HEK293 (cell line): ENCODE measurements at regions not wholly inside any gene's neighbourhood (a gene's known extent, or its start where the extent isn't known, plus 50 kb on each side); places are given as distances from the start of the nearest gene placed in this dataset.

Experiments used
- CTCF ChIA-PET: fragments of 350-600 bp; formaldehyde crosslinking; extraction: SDS; loops from one replicate; lab custom pipeline; 2021; ENCODE audit warnings: antibody characterized with exemption; lab: Yijun Ruan, JAX
- POLR2A ChIA-PET: fragments of 300-600 bp; formaldehyde crosslinking; extraction: SDS; loops from one replicate; lab custom pipeline; 2020; ENCODE audit warnings: antibody characterized with exemption, inconsistent platforms; lab: Yijun Ruan, JAX
- H3K27ac ChIP-seq: fragments of 200-500 bp; sonication (Bioruptor generic); 2 replicates; pipeline ENCODE4 v1.5.1; 2014; ENCODE audit warnings: low read depth, low read length, control low read depth, inconsistent platforms; ENCODE audit errors: extremely low read depth
- H3K36me3 ChIP-seq, 2 experiments: fragments of 200-500 bp in 1 of 2; sonication (Bioruptor generic) in 1 of 2; 1 replicate in 1 of 2; 2 replicates in 1 of 2; pipeline ENCODE4 v1.5.1; 2014 to 2017; ENCODE audit warnings: inconsistent platforms in 2 of 2, low read length in 2 of 2; ENCODE audit not compliant: control insufficient read depth in 2 of 2, insufficient read depth in 1 of 2
- H3K4me1 ChIP-seq: fragments of 200-500 bp; sonication (Bioruptor generic); 2 replicates; pipeline ENCODE4 v1.5.1; 2014; ENCODE audit warnings: mild to moderate bottlenecking, low read length, inconsistent platforms; ENCODE audit not compliant: control insufficient read depth, insufficient read depth
- H3K4me3 ChIP-seq: 2 replicates; pipeline ENCODE4 v1.5.1; 2011; ENCODE audit warnings: low read depth, mild to moderate bottlenecking, control low read depth, low read length, moderate library complexity
- H3K9me3 ChIP-seq: fragments of 200-500 bp; sonication (Bioruptor generic); 2 replicates; pipeline ENCODE4 v1.5.1; 2014; ENCODE audit warnings: low read depth, low read length, inconsistent platforms; ENCODE audit not compliant: control insufficient read depth, insufficient read depth
- REPIN1 ChIP-seq: fragments of 450-650 bp; formaldehyde crosslinking; IDR thresholded peaks from 2 replicates; pipeline ENCODE4 v1.5.1; 2017; ENCODE audit warnings: missing biosample characterization, missing genetic modification characterization, low read depth
- SCRT2 ChIP-seq: fragments of 450-650 bp; formaldehyde crosslinking; IDR thresholded peaks from 2 replicates; pipeline ENCODE4 v1.5.1; 2016; ENCODE audit warnings: missing biosample characterization, missing genetic modification characterization
- ZBTB1 ChIP-seq: fragments of 450-650 bp; formaldehyde crosslinking; IDR thresholded peaks from 2 replicates; pipeline ENCODE4 v1.5.1; 2016; ENCODE audit warnings: missing biosample characterization, missing genetic modification characterization
- ZBTB8A ChIP-seq: fragments of 450-650 bp; formaldehyde crosslinking; IDR thresholded peaks from 2 replicates; pipeline ENCODE4 v1.5.1; 2016; ENCODE audit warnings: missing biosample characterization, missing genetic modification characterization
- ZNF132 ChIP-seq: fragments of 450-650 bp; formaldehyde crosslinking; IDR thresholded peaks from 2 replicates; pipeline ENCODE4 v1.5.1; 2017; ENCODE audit warnings: missing biosample characterization, missing genetic modification characterization, borderline replicate concordance
- ZNF133 ChIP-seq: fragments of 450-650 bp; formaldehyde crosslinking; IDR thresholded peaks from 2 replicates; pipeline ENCODE4 v1.5.1; 2016; ENCODE audit warnings: missing biosample characterization, missing genetic modification characterization
- ZNF174 ChIP-seq: fragments of 450-650 bp; formaldehyde crosslinking; IDR thresholded peaks from 2 replicates; pipeline ENCODE4 v1.5.0; 2017; ENCODE audit warnings: missing biosample characterization, mild to moderate bottlenecking, missing genetic modification characterization
- ZNF175 ChIP-seq: fragments of 450-650 bp; formaldehyde crosslinking; IDR thresholded peaks from 2 replicates; pipeline ENCODE4 v1.5.1; 2016; ENCODE audit warnings: missing biosample characterization, missing genetic modification characterization
- ZNF366 ChIP-seq: fragments of 450-650 bp; formaldehyde crosslinking; conservative IDR thresholded peaks from 2 replicates; pipeline ENCODE4 v1.5.1; 2016; ENCODE audit warnings: missing biosample characterization, missing genetic modification characterization
- ZNF37A ChIP-seq: fragments of 450-650 bp; IDR thresholded peaks from 2 replicates; pipeline ENCODE4 v1.5.1; 2018; ENCODE audit warnings: missing biosample characterization, missing genetic modification characterization
- ZNF473 ChIP-seq: fragments of 450-650 bp; formaldehyde crosslinking; IDR thresholded peaks from 2 replicates; pipeline ENCODE4 v1.5.1; 2017; ENCODE audit warnings: missing biosample characterization, missing genetic modification characterization
- ZNF501 ChIP-seq: fragments of 450-650 bp; formaldehyde crosslinking; IDR thresholded peaks from 2 replicates; pipeline ENCODE4 v1.5.1; 2016; ENCODE audit warnings: missing biosample characterization, missing genetic modification characterization
- ZNF530 ChIP-seq: fragments of 450-650 bp; formaldehyde crosslinking; IDR thresholded peaks from 2 replicates; pipeline ENCODE4 v1.5.1; 2016; ENCODE audit warnings: low read depth, missing biosample characterization, missing genetic modification characterization
- ZNF548 ChIP-seq: fragments of 450-650 bp; formaldehyde crosslinking; IDR thresholded peaks from 2 replicates; pipeline ENCODE4 v1.5.1; 2016; ENCODE audit warnings: missing biosample characterization, missing genetic modification characterization
- ZNF561 ChIP-seq: fragments of 450-650 bp; IDR thresholded peaks from 2 replicates; pipeline ENCODE4 v1.5.1; 2018; ENCODE audit warnings: missing biosample characterization, missing genetic modification characterization, borderline replicate concordance
- ZNF621 ChIP-seq: fragments of 450-650 bp; formaldehyde crosslinking; IDR thresholded peaks from 2 replicates; pipeline ENCODE4 v1.5.1; 2017; ENCODE audit warnings: missing biosample characterization, missing genetic modification characterization
- ZNF677 ChIP-seq: fragments of 450-650 bp; IDR thresholded peaks from 2 replicates; pipeline ENCODE4 v1.5.0; 2018; ENCODE audit warnings: missing biosample characterization, mild to moderate bottlenecking, missing genetic modification characterization, moderate library complexity
- ZNF701 ChIP-seq: fragments of 450-650 bp; formaldehyde crosslinking; IDR thresholded peaks from 2 replicates; pipeline ENCODE4 v1.5.1; 2016; ENCODE audit warnings: missing biosample characterization, missing genetic modification characterization
- ZNF747 ChIP-seq: fragments of 450-650 bp; formaldehyde crosslinking; IDR thresholded peaks from 2 replicates; pipeline ENCODE4 v1.5.1; 2016; ENCODE audit warnings: missing biosample characterization, missing genetic modification characterization
- ZNF776 ChIP-seq: fragments of 450-650 bp; formaldehyde crosslinking; IDR thresholded peaks from 2 replicates; pipeline ENCODE4 v1.5.0; 2017; ENCODE audit warnings: missing biosample characterization, missing genetic modification characterization, borderline replicate concordance
- ZNF843 ChIP-seq: fragments of 450-650 bp; formaldehyde crosslinking; IDR thresholded peaks from 2 replicates; pipeline ENCODE4 v1.5.1; 2016; ENCODE audit warnings: missing biosample characterization, missing genetic modification characterization
- ZXDB ChIP-seq: fragments of 450-650 bp; formaldehyde crosslinking; IDR thresholded peaks from 2 replicates; pipeline ENCODE4 v1.5.1; 2016; ENCODE audit warnings: missing biosample characterization, missing genetic modification characterization
- TF ChIP-seq, protein P1 (sequence below): fragments of 450-650 bp; IDR thresholded peaks from 2 replicates; pipeline ENCODE4 v1.5.1; 2018; ENCODE audit warnings: missing biosample characterization, missing genetic modification characterization
- TF ChIP-seq, protein P2 (sequence below): fragments of 450-650 bp; formaldehyde crosslinking; IDR thresholded peaks from 2 replicates; pipeline ENCODE4 v1.5.1; 2016; ENCODE audit warnings: missing biosample characterization, missing genetic modification characterization
- TF ChIP-seq, protein P3 (sequence below): fragments of 450-650 bp; formaldehyde crosslinking; IDR thresholded peaks from 2 replicates; pipeline ENCODE4 v1.5.1; 2016; ENCODE audit warnings: missing biosample characterization, missing genetic modification characterization
- TF ChIP-seq, protein P4 (sequence below): fragments of 450-650 bp; formaldehyde crosslinking; IDR thresholded peaks from 2 replicates; pipeline ENCODE4 v1.5.1; 2016; ENCODE audit warnings: missing biosample characterization, missing genetic modification characterization
- TF ChIP-seq, protein P5 (sequence below): fragments of 450-650 bp; formaldehyde crosslinking; IDR thresholded peaks from 2 replicates; pipeline ENCODE4 v1.5.1; 2016; ENCODE audit warnings: missing biosample characterization, missing genetic modification characterization

DNA sequence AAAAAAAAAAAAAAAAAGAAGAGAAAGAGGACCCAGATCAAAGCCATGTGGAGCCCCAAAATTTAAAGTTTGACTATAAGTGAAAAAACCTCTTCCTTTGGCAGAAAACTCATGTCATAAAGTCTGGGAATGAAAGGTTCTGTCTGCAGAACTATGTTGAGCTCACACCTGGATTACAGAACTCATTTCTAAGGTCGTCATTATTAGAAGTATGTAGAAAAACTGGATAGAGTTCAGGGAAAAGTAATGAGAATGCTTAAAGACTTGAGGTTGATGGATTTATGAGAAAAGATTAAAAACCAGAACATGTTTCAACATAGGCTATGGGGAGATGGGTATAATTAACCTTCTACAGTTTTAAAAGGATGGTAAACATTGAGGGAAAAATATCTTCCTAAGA lies 90.7 kb upstream of the COL11A1 start:
- Histone ChIP-seq H3K4me1 (no peaks in the 10 kb centered on the region), H3K9me3 (no peaks in the 10 kb centered on the region), H3K4me3 (no peak overlapping the region), H3K27ac (no peak overlapping the region), H3K36me3 (no peaks in the 10 kb centered on the region)
- CTCF ChIA-PET, result no interaction called here
- POLR2A ChIA-PET, result no interaction called here
- TF ChIP-seq ZNF530 (tag by site-specific recombination), result no peak
- TF ChIP-seq REPIN1, result no peak
- TF ChIP-seq, protein P1, sequence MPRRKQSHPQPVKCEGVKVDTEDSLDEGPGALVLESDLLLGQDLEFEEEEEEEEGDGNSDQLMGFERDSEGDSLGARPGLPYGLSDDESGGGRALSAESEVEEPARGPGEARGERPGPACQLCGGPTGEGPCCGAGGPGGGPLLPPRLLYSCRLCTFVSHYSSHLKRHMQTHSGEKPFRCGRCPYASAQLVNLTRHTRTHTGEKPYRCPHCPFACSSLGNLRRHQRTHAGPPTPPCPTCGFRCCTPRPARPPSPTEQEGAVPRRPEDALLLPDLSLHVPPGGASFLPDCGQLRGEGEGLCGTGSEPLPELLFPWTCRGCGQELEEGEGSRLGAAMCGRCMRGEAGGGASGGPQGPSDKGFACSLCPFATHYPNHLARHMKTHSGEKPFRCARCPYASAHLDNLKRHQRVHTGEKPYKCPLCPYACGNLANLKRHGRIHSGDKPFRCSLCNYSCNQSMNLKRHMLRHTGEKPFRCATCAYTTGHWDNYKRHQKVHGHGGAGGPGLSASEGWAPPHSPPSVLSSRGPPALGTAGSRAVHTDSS (tag by site-specific recombination), result no peak
- TF ChIP-seq ZNF621, result no peak
- no peak for TF ChIP-seq ZNF548
- TF ChIP-seq ZNF776 (tag by site-specific recombination), result no peak
- TF ChIP-seq, protein P2, sequence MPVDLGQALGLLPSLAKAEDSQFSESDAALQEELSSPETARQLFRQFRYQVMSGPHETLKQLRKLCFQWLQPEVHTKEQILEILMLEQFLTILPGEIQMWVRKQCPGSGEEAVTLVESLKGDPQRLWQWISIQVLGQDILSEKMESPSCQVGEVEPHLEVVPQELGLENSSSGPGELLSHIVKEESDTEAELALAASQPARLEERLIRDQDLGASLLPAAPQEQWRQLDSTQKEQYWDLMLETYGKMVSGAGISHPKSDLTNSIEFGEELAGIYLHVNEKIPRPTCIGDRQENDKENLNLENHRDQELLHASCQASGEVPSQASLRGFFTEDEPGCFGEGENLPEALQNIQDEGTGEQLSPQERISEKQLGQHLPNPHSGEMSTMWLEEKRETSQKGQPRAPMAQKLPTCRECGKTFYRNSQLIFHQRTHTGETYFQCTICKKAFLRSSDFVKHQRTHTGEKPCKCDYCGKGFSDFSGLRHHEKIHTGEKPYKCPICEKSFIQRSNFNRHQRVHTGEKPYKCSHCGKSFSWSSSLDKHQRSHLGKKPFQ (tag by site-specific recombination), result no peak
- TF ChIP-seq, protein P3, sequence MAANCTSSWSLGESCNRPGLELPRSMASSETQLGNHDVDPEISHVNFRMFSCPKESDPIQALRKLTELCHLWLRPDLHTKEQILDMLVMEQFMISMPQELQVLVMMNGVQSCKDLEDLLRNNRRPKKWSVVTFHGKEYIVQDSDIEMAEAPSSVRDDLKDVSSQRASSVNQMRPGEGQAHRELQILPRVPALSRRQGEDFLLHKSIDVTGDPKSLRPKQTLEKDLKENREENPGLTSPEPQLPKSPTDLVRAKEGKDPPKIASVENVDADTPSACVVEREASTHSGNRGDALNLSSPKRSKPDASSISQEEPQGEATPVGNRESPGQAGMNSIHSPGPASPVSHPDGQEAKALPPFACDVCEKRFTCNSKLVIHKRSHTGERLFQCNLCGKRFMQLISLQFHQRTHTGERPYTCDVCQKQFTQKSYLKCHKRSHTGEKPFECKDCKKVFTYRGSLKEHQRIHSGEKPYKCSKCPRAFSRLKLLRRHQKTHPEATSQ (tag by site-specific recombination), result no peak
- no peak for TF ChIP-seq ZNF174
- TF ChIP-seq, protein P4, sequence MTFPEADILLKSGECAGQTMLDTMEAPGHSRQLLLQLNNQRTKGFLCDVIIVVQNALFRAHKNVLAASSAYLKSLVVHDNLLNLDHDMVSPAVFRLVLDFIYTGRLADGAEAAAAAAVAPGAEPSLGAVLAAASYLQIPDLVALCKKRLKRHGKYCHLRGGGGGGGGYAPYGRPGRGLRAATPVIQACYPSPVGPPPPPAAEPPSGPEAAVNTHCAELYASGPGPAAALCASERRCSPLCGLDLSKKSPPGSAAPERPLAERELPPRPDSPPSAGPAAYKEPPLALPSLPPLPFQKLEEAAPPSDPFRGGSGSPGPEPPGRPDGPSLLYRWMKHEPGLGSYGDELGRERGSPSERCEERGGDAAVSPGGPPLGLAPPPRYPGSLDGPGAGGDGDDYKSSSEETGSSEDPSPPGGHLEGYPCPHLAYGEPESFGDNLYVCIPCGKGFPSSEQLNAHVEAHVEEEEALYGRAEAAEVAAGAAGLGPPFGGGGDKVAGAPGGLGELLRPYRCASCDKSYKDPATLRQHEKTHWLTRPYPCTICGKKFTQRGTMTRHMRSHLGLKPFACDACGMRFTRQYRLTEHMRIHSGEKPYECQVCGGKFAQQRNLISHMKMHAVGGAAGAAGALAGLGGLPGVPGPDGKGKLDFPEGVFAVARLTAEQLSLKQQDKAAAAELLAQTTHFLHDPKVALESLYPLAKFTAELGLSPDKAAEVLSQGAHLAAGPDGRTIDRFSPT (tag by site-specific recombination), result no peak
- TF ChIP-seq ZXDB (tag by site-specific recombination), result no peak
- no peak for TF ChIP-seq ZNF175 (tag by site-specific recombination)
- TF ChIP-seq ZBTB8A (tag by site-specific recombination), result no peak
- no peak for TF ChIP-seq ZNF366 (tag by site-specific recombination)
- TF ChIP-seq ZNF473 (tag by site-specific recombination), result no peak
- no peak for TF ChIP-seq ZNF701 (tag by site-specific recombination)
- TF ChIP-seq ZNF561, result no peak
- TF ChIP-seq SCRT2, result no peak

DNA sequence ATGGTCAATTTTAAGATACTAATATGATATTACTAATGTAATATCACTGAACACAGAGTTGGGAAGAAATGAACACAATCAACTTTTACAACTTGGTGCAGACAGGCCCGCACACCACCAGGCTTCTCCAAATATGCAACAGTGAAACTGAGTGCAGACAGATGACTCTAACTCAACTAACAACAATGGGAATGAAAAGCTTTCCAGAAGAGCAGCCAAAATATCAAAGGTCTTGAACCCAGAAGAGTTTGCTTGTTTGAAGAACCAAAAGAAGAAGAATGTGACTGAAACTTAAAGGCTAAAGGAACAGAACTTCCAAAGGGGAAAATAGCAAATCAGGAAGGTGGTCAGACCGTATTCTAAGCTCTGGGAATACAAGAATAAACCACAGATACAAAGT lies 89.8 kb upstream of the COL11A1 start:
- CTCF ChIA-PET, result interaction anchor here (0.6 kb wide), 1 partner anchor 21 kb away, joined by 3 read pairs; no protein-coding TSS in a partner anchor
- H3K27ac ChIP-seq, result no peak overlapping the region
- H3K4me1 ChIP-seq, result no peaks in the 10 kb centered on the region
- TF ChIP-seq ZNF132 (tag by site-specific recombination) (no peak), ZNF174 (no peak), ZBTB1 (tag by site-specific recombination) (no peak), ZNF133 (tag by site-specific recombination) (no peak), ZNF37A (no peak), ZNF843 (tag by site-specific recombination) (no peak), ZNF561 (no peak), ZNF747 (no peak), ZNF677 (tag by site-specific recombination) (no peak), ZNF501 (tag by site-specific recombination) (no peak)
- TF ChIP-seq, protein P4 (tag by site-specific recombination), result no peak
- TF ChIP-seq, protein P5, sequence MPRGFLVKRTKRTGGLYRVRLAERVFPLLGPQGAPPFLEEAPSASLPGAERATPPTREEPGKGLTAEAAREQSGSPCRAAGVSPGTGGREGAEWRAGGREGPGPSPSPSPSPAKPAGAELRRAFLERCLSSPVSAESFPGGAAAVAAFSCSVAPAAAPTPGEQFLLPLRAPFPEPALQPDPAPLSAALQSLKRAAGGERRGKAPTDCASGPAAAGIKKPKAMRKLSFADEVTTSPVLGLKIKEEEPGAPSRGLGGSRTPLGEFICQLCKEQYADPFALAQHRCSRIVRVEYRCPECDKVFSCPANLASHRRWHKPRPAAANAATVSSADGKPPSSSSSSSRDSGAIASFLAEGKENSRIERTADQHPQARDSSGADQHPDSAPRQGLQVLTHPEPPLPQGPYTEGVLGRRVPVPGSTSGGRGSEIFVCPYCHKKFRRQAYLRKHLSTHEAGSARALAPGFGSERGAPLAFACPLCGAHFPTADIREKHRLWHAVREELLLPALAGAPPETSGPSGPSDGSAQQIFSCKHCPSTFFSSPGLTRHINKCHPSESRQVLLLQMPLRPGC, result no peak
- H3K36me3 ChIP-seq, result no peaks in the 10 kb centered on the region
- POLR2A ChIA-PET, result no interaction called here
- H3K9me3 ChIP-seq, result no peaks in the 10 kb centered on the region
- no peak overlapping the region for H3K4me3 ChIP-seq
